Stimulated activated CD4-positive, alpha-beta T cell treated with anti-CD3 and anti-CD28 coated beads, Interleukin-12 subunit alpha, Interleukin-12 subunit beta, amount 100 ng/mL, for 4 hours (primary cell): ENCODE measurements at regions not wholly inside any gene's neighbourhood (a gene's known extent, or its start where the extent isn't known, plus 50 kb on each side); places are given as distances from the start of the nearest gene placed in this dataset.

Experiments
- DNase-seq: peaks from one replicate; pipeline ENCODE4 v3.0.0-alpha.2; 2020

DNA sequence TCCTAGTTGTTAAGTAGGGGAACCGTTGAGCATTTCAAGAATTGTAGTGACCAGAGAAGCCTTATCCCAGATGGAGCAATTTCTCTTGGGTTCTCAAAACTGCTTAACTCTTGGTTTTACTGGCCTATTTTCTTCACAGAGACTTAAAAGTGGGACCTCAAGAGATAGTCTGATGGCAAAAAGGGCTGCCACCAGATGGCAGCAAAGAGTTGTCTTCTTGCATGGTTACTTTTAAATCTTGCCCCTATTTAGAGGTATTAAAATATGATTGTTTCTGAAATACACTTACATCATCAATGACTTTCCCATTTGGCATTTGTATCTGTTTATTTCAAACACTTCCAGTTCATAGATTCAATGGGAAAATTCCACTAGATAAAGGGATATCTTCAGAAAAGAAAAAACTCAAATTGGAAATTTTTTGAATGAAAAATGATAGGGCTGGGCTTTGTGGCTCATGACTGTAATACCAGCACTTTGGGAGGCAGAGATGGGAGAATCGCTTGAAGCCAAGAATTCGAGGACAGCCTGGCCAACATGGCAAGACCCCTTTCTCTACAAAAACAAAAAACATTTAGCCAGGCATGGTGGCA is 69.9 kb upstream of the CNTN1 start:
- peak; percentile 16 for DNase-seq

GRCh38 chr12:40632171-40632570 is 60.1 kb upstream of the CNTN1 start:
- DNase-seq: no peak

GRCh38 chr12:40632933-40633332 is 59.3 kb upstream of the CNTN1 start:
- no peak for DNase-seq

- no peak for DNase-seq
Measured at GRCh38 chr12:40634517-40635131, 57.6 kb upstream of the CNTN1 start.

GRCh38 chr12:40635141-40635731 is 57.0 kb upstream of the CNTN1 start:
- no peak for DNase-seq
